ENCODE measurements at regions not wholly inside any gene's neighbourhood (a gene's known extent, or its start where the extent isn't known, plus 50 kb on each side); places are given as distances from the start of the nearest gene placed in this dataset.
"Not testable (repeated sequence)": the region's sequence is repeated elsewhere in the genome, so short reads cannot be mapped to it uniquely, and the experiment has no call there.

DNA sequence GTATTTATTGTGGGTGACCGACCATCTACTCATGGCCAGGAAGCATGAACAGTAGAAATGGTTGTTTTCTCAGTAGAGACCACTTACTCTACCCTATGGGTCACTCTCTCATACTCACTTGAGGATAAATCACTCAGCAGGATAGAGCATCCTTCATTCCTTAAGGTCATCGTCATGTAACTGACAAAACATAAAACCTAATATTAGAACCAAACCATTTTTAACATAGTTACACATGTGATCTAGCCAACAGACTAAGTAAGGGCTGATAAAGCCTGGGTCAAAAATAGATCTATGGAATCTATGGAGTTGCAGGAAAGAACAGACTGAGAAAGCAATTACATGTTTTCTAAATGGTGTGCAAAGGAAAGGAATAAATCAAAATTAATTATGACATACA, 769.1 kb downstream of the NTRK3 start:
- TF ChIP-seq, protein P1, sequence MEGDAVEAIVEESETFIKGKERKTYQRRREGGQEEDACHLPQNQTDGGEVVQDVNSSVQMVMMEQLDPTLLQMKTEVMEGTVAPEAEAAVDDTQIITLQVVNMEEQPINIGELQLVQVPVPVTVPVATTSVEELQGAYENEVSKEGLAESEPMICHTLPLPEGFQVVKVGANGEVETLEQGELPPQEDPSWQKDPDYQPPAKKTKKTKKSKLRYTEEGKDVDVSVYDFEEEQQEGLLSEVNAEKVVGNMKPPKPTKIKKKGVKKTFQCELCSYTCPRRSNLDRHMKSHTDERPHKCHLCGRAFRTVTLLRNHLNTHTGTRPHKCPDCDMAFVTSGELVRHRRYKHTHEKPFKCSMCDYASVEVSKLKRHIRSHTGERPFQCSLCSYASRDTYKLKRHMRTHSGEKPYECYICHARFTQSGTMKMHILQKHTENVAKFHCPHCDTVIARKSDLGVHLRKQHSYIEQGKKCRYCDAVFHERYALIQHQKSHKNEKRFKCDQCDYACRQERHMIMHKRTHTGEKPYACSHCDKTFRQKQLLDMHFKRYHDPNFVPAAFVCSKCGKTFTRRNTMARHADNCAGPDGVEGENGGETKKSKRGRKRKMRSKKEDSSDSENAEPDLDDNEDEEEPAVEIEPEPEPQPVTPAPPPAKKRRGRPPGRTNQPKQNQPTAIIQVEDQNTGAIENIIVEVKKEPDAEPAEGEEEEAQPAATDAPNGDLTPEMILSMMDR (conservative IDR thresholded peaks at IDR 0.05; ENCODE audit: low read depth, low read length): no peak
- DNase-seq (ENCODE audit: low read depth): no peak
- H3K4me3 ChIP-seq (ENCODE audit: low read depth, low read length): no peak overlapping the region

DNA sequence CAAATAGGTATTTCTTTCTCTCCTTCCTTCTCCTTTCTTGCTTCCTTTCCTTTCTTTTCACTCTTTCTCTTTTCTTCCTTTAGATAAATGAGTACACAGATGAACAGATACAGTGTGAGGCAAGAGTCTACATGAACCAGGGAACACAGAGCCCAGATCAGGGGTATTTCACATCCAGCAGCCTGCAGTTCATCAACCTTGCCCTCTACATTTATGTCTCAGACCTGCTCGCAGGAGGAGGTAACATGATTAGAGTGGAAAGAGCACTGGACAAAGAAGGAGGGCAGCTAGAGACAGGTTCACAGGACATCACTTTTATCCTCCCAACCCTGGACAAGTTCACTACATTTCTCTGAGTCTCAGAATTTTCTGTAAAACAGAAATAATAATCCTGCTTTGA, 773.1 kb downstream of the NTRK3 start:
- H3K4me3 ChIP-seq (ENCODE audit: low read depth, low read length): no peak overlapping the region
- TF ChIP-seq, protein P1 (conservative IDR thresholded peaks at IDR 0.05; ENCODE audit: low read depth, low read length): no peak
- no peak for DNase-seq (ENCODE audit: low read depth)

DNA sequence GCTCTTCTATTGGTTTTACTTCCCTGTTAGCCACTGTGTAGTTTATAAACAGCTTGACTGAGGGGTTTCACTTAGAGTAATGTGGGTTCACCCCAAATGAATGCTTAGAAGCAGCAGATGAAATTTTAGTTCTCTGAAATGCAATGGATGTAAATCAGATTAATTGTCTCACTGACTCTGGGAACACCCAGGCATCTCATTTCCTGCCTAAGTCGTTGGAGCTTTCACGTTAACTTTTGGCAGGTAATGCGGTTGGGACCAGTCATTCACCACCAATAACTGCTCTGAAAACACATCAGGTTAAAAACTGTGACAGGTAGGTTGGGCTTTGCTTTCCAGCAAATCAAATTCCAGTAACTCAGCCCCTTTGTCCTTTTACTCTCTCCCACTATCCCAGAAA, 775.4 kb downstream of the NTRK3 start:
- H3K4me3 ChIP-seq (ENCODE audit: low read depth, low read length): no peak overlapping the region
- DNase-seq (ENCODE audit: low read depth): no peak
- TF ChIP-seq, protein P1 (conservative IDR thresholded peaks at IDR 0.05; ENCODE audit: low read depth, low read length): no peak

DNA sequence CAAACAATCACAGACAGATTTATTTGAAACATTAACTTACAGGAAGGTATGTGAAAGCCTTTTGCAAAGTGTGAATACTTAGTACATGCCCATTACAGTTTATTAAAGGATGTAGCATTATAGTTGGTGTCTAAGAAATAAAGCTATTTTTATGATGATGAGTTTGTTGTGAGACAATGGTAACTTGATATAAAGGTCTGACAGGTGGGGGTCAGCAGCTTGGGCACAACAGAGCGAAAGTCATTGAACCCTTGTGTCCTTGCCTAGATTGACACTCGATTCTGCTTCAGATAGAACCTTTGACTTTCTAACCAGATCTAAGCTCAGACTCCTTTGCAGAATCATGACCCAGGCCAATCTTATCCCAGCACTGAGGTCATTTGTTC, 777.9 kb downstream of the NTRK3 start:
- no peak overlapping the region for H3K4me3 ChIP-seq (ENCODE audit: low read depth, low read length)
- TF ChIP-seq, protein P1 (conservative IDR thresholded peaks at IDR 0.05; ENCODE audit: low read depth, low read length): no peak
- no peak for DNase-seq (ENCODE audit: low read depth)

DNA sequence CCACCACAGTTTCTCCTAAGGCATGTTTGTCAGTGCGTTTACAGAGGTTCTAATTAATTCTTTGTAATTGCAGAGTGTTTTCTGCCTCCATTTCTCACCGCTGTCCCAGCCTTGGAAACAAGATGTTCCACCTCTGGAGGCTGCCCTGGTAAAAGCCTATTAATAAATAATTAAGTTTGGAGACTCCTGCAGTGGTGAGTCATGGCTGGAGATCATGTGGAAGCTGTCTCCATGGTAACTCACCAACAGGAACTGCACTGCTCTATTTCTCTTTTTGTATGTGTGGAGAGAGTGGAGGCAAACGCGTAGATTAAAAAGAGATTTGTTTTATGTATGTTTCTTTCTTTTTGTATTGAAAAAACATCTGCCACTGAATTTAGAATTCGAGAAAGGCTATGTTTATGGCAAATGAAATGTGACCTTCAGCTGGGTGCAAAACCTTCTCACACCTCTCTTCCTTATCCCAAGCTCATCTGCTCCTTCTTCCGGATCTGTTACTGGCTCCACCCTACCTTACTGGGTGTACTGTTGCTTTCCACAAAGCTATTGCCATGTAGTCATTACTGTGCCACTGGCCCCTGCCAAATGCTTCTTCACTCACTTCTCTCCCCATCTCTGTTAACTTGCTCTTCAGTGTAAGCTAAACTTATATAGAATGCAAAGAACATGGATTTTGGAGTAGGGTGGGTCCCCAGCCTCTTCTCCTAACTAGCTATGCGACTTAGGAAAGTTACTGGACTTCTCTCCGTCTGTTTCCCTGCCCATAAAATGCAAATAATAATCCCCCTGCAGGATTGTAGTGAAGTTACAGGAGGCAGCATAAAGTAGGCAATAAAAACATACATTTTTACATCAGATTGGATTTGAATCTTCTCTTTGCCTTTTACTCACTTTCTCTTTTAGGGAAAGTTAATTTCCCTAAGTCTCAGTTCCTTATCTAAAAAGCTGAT, 778.5 kb downstream of the NTRK3 start:
- TF ChIP-seq, protein P1 (conservative IDR thresholded peaks at IDR 0.05; ENCODE audit: low read depth, low read length): peak; percentile 43
- DNase-seq (ENCODE audit: low read depth): peak; percentile 88

DNA sequence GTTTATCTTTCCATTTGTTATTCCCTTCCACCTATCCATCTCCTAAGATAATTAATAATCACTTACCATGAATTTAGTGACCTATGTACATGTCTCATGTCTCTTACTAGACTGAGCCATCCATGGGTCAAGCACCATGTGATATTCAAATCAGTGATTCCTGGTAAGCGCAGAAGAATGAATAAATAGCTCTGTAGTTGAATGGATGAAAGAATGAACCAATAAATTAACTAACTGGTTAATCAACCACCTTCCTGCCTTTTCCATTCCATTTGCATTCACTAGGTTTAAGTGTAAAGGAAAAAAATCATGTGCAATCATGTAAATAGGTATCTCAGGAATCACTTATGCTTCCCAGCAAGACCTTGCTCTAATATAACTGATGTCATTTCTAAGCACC, 779.5 kb downstream of the NTRK3 start:
- peak; percentile 81 for DNase-seq (ENCODE audit: low read depth)
- H3K4me3 ChIP-seq (ENCODE audit: low read depth, low read length): no peak overlapping the region
- TF ChIP-seq, protein P1 (conservative IDR thresholded peaks at IDR 0.05; ENCODE audit: low read depth, low read length): no peak

More for the DNA sequence above, 778.5 kb downstream of the NTRK3 start:
- peak overlapping the region; percentile 42 for H3K4me3 ChIP-seq (ENCODE audit: low read depth, low read length)

DNA sequence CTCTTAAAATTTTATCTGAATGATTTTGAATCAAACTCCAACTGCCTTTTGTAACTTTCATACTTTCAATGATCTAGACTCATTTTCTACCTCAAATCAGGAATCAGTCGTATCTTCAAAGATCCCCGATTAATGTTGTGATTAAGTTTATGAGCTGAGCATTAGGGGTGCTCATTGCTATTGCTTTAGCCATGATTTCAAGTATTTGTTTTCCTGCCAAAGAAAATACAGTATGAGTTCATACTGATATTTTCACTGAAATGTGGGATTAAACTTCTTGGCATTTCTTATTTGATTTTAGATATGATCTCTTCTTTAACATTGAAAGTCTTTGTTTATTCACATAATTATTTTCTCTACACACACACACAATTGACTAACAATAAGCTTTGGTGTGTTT, 785.6 kb downstream of the NTRK3 start:
- TF ChIP-seq, protein P1 (conservative IDR thresholded peaks at IDR 0.05; ENCODE audit: low read depth, low read length): no peak
- no peak for DNase-seq (ENCODE audit: low read depth)
- no peak overlapping the region for H3K4me3 ChIP-seq (ENCODE audit: low read depth, low read length)

DNA sequence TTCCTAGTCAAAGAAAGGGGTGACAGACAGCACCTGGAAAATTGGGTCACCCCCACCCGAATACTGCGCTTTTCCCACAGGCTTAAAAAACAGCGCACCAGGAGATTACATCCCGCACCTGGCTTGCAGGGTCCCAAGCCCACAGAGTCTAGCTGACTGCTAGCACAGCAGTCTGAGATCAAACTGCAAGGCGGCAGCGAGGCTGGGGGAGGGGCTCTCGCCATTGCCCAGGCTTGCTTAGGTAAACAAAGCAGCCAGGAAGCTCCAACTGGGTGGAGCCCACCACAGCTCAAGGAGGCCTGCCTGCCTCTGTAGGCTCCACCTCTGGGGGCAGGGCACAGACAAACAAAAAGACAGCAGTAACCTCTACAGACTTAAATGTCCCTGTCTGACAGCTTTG, 792.6 kb downstream of the NTRK3 start:
- DNase-seq (ENCODE audit: low read depth); H3K4me3 ChIP-seq (ENCODE audit: low read depth, low read length): not testable (repeated sequence)
